Calu3 (cell line): ENCODE measurements at regions not wholly inside any gene's neighbourhood (a gene's known extent, or its start where the extent isn't known, plus 50 kb on each side); places are given as distances from the start of the nearest gene placed in this dataset.

Experiments used
- BruUV-seq: library from RNA; stranded (reverse); fragments of 400-500 nt; replicated peaks from 2 replicates; lab custom pipeline; 2021; lab: Mats Ljungman, UMichigan
- CTCF ChIA-PET: fragments of 300-600 bp; sonication (Branson Sonifier 250); formaldehyde crosslinking; loops from one replicate; lab custom pipeline; 2022; ENCODE audit warnings: antibody characterized with exemption; lab: Charles Lee
- DNase-seq: peaks from one replicate; pipeline ENCODE4 v3.0.0; 2022
- H3K27ac Mint-ChIP-seq: one replicate; pipeline ENCODE4 v1.8.0; 2022; ENCODE audit warnings: mixed read lengths; ENCODE audit not compliant: unreplicated experiment
- H3K27me3 Mint-ChIP-seq: one replicate; pipeline ENCODE4 v1.8.0; 2022; ENCODE audit warnings: mixed read lengths; ENCODE audit not compliant: unreplicated experiment
- H3K36me3 Mint-ChIP-seq: one replicate; pipeline ENCODE4 v1.8.0; 2022; ENCODE audit warnings: mild to moderate bottlenecking, moderate library complexity, mixed read lengths; ENCODE audit not compliant: insufficient read depth, unreplicated experiment
- H3K4me1 Mint-ChIP-seq: one replicate; pipeline ENCODE4 v1.8.0; 2022; ENCODE audit warnings: mild to moderate bottlenecking, low read depth, mixed read lengths; ENCODE audit not compliant: unreplicated experiment
- H3K4me3 Mint-ChIP-seq: one replicate; pipeline ENCODE4 v1.8.0; 2022; ENCODE audit warnings: mild to moderate bottlenecking, low read depth, moderate library complexity, mixed read lengths; ENCODE audit not compliant: unreplicated experiment
- H3K9me3 Mint-ChIP-seq: one replicate; pipeline ENCODE4 v1.8.0; 2022; ENCODE audit warnings: low read depth, mixed read lengths; ENCODE audit not compliant: unreplicated experiment
- CTCF ChIP-seq: fragments of 200-600 bp; IDR thresholded peaks from one replicate; pipeline ENCODE4 v1.8.0; 2022; ENCODE audit warnings: antibody characterized with exemption; ENCODE audit not compliant: unreplicated experiment
- intact Hi-C: fragments of 100-400 bp; cut with micrococcal nuclease; formaldehyde crosslinking; loops from one replicate; pipeline ENCODE4 v1.10.0; 2022; ENCODE audit not compliant: unreplicated experiment

GRCh38 chr1:166295656-166296055 is 128.9 kb upstream of the FAM78B start:
- Mint-ChIP-seq H3K9me3 (no peaks in the 10 kb centered on the region), H3K27me3 (peaks cover 15% of the 10 kb centered on the region), H3K4me1 (no peaks in the 10 kb centered on the region), H3K4me3 (no peak overlapping the region), H3K27ac (no peak overlapping the region), H3K36me3 (no peaks in the 10 kb centered on the region)
- DNase-seq, result no peak
- no peak for TF ChIP-seq CTCF
- CTCF ChIA-PET, result interaction anchor here (0.5 kb wide), 1 partner anchor 8 kb away, joined by 5 read pairs; no protein-coding TSS in a partner anchor
- intact Hi-C loops, result no loop called here
- BruUV-seq, result no TSS peak

DNA sequence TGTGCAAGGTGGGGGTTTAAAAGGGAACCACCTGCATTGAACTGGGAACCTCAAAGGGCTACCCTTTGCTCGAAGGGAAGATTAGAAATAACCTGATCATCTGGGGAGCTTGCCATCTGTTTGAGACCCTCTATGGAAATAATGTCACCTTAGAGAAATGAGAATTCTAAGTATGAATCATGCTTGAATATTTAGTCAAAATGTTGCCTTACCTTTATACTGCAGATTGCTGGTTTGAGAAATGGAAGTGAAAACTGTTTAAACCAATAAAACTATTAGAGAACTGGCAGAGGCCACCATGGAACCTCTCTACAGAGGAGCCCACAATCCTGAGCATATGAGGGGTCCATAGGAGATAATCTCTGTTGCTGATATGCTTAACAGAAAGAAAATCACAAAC is 131.2 kb upstream of the FAM78B start:
- Mint-ChIP-seq H3K4me3 (no peak overlapping the region), H3K4me1 (no peaks in the 10 kb centered on the region), H3K27me3 (no peaks in the 10 kb centered on the region), H3K27ac (no peak overlapping the region), H3K9me3 (no peaks in the 10 kb centered on the region), H3K36me3 (no peaks in the 10 kb centered on the region)
- TF ChIP-seq CTCF, result no peak
- CTCF ChIA-PET, result interaction anchor here (0.6 kb wide), 1 partner anchor 35 kb away, joined by 3 read pairs; no protein-coding TSS in a partner anchor
- no TSS peak for BruUV-seq
- DNase-seq, result no peak
- intact Hi-C loops, result no loop called here

- intact Hi-C loops, result no loop called here
- no peak for DNase-seq
- no peaks in the 10 kb centered on the region for H3K27me3 Mint-ChIP-seq
- H3K4me3 Mint-ChIP-seq, result no peak overlapping the region
- no peaks in the 10 kb centered on the region for H3K36me3 Mint-ChIP-seq
- H3K4me1 Mint-ChIP-seq, result no peaks in the 10 kb centered on the region
- H3K9me3 Mint-ChIP-seq, result no peaks in the 10 kb centered on the region
- TF ChIP-seq CTCF, result no peak
- CTCF ChIA-PET, result no interaction called here
- no TSS peak for BruUV-seq
- H3K27ac Mint-ChIP-seq, result no peak overlapping the region
These were observed 134.0 kb upstream of the FAM78B start for GRCh38 chr1:166300767-166301166.

- TF ChIP-seq CTCF, result no peak
- no peak for DNase-seq
- H3K4me1 Mint-ChIP-seq, result no peaks in the 10 kb centered on the region
- no TSS peak for BruUV-seq
- CTCF ChIA-PET, result interaction anchor here (0.7 kb wide), 1 partner anchor 8 kb away, joined by 5 read pairs; no protein-coding TSS in a partner anchor
- H3K9me3 Mint-ChIP-seq, result no peaks in the 10 kb centered on the region
- intact Hi-C loops, result no loop called here
- no peaks in the 10 kb centered on the region for H3K36me3 Mint-ChIP-seq
- H3K27ac Mint-ChIP-seq, result no peak overlapping the region
- no peaks in the 10 kb centered on the region for H3K27me3 Mint-ChIP-seq
- no peak overlapping the region for H3K4me3 Mint-ChIP-seq
These were observed 136.4 kb upstream of the FAM78B start for GRCh38 chr1:166302989-166303758.
